H1 (cell line): ENCODE measurements at regions not wholly inside any gene's neighbourhood (a gene's known extent, or its start where the extent isn't known, plus 50 kb on each side); places are given as distances from the start of the nearest gene placed in this dataset.

Experiments used
- CTCF ChIA-PET: fragments of 300-600 bp; sonication (Branson Sonifier 250); formaldehyde crosslinking; loops from one replicate; lab custom pipeline; 2021; ENCODE audit not compliant: partially characterized antibody; lab: Charles Lee
- POLR2A ChIA-PET: fragments of 300-600 bp; sonication (Branson Sonifier 250); formaldehyde crosslinking; loops from one replicate; lab custom pipeline; 2021; ENCODE audit warnings: inconsistent platforms; ENCODE audit not compliant: partially characterized antibody; lab: Charles Lee
- DNase-seq, 2 experiments: peaks; one replicate each; pipeline versions ENCODE4 v3.0.0 to v3.0.0-alpha.2; 2010 to 2022; ENCODE audit warnings: low spot score in 2 of 2, low read depth in 1 of 2, mixed read lengths in 1 of 2
- FAIRE-seq: peaks from 2 replicates; lab custom pipeline; 2011; peaks lifted over from hg19 to GRCh38; lab: Jason Lieb, UNC
- H2AFZ ChIP-seq: 2 replicates; pipeline ENCODE4 v1.8.1; 2012; ENCODE audit warnings: low read length, inconsistent platforms
- H2AK5ac ChIP-seq: 2 replicates; pipeline ENCODE4 v1.6.1; 2013; ENCODE audit warnings: low read depth, low read length
- H2BK120ac ChIP-seq: replicated peaks from 2 replicates; pipeline ENCODE3; 2013; ENCODE audit warnings: low read depth, low read length, inconsistent platforms
- H2BK12ac ChIP-seq: 2 replicates; pipeline ENCODE4 v1.6.1; 2013; ENCODE audit warnings: low read depth, low read length
- H2BK15ac ChIP-seq: 2 replicates; pipeline ENCODE4 v1.6.1; 2013; ENCODE audit warnings: low read length
- H2BK20ac ChIP-seq: 2 replicates; pipeline ENCODE4 v1.6.1; 2013; ENCODE audit warnings: low read length
- H2BK5ac ChIP-seq: 2 replicates; pipeline ENCODE4 v1.6.1; 2013; ENCODE audit warnings: low read depth, low read length
- H3K14ac ChIP-seq: 2 replicates; pipeline ENCODE4 v1.6.1; 2013; ENCODE audit warnings: inconsistent platforms; ENCODE audit not compliant: insufficient read length
- H3K18ac ChIP-seq: 2 replicates; pipeline ENCODE4 v1.6.1; 2013; ENCODE audit warnings: low read length; ENCODE audit errors: extremely low read depth
- H3K23ac ChIP-seq: 2 replicates; pipeline ENCODE4 v1.6.1; 2013; ENCODE audit warnings: inconsistent platforms; ENCODE audit not compliant: insufficient read length
- H3K23me2 ChIP-seq: 2 replicates; pipeline ENCODE4 v1.6.1; 2013; ENCODE audit warnings: low read depth, low read length
- H3K27ac ChIP-seq: 2 replicates; pipeline ENCODE4 v1.6.1; 2011; ENCODE audit warnings: low read depth, low read length, inconsistent platforms
- H3K27me3 ChIP-seq, 4 experiments: replicated peaks in 1 of 4; 1 replicate in 1 of 4; 2 replicates in 3 of 4; pipeline versions ENCODE4 v1.6.1 to v1.8.1; 2011 to 2013; ENCODE audit warnings: low read length in 3 of 4, mild to moderate bottlenecking in 3 of 4, inconsistent platforms in 2 of 4, mixed read lengths in 2 of 4, moderate library complexity in 1 of 4; ENCODE audit not compliant: control insufficient read depth in 3 of 4, insufficient read depth in 3 of 4; ENCODE audit errors: extremely low read depth in 1 of 4
- H3K36me3 ChIP-seq, 4 experiments: 2 replicates each; pipeline versions ENCODE4 v1.6.1 to v1.8.1; 2011 to 2013; ENCODE audit warnings: mild to moderate bottlenecking in 4 of 4, low read length in 3 of 4, moderate library complexity in 2 of 4, control low read depth in 1 of 4, inconsistent platforms in 1 of 4; ENCODE audit not compliant: insufficient read depth in 4 of 4, control insufficient read depth in 2 of 4
- H3K4ac ChIP-seq: replicated peaks from 2 replicates; pipeline ENCODE3; 2013; ENCODE audit warnings: low read length, low read depth, mixed read lengths, inconsistent platforms; ENCODE audit not compliant: insufficient read length
- H3K4me1 ChIP-seq, 4 experiments: replicated peaks in 1 of 4; 1 replicate in 1 of 4; 2 replicates in 3 of 4; pipeline versions ENCODE4 v1.6.1 to v1.8.1; 2011 to 2013; ENCODE audit warnings: low read length in 3 of 4, inconsistent platforms in 2 of 4, mixed read lengths in 1 of 4; ENCODE audit not compliant: insufficient read depth in 4 of 4, control insufficient read depth in 3 of 4
- H3K4me2 ChIP-seq, 2 experiments: 2 replicates each; pipeline versions ENCODE4 v1.6.1 to v1.8.1; 2011 to 2013; ENCODE audit warnings: low read depth in 2 of 2, low read length in 2 of 2, control low read depth in 1 of 2, inconsistent platforms in 1 of 2, mild to moderate bottlenecking in 1 of 2; ENCODE audit not compliant: insufficient read depth in 1 of 2
- H3K4me3 ChIP-seq, 4 experiments: fragments of 200-600, 300-600 bp in 1 of 4; sonication (generic), shearing (Covaris generic), sonication (Bioruptor Twin) in 1 of 4; 2 replicates each; pipeline versions ENCODE4 v1.5.1 to v1.8.1; 2011 to 2016; ENCODE audit warnings: low read length in 4 of 4, low read depth in 3 of 4, control low read depth in 2 of 4, inconsistent platforms in 2 of 4, mild to moderate bottlenecking in 2 of 4, mixed read lengths in 1 of 4, moderate library complexity in 1 of 4; ENCODE audit not compliant: insufficient read depth in 2 of 4; ENCODE audit errors: extremely low read depth in 1 of 4
- H3K56ac ChIP-seq: replicated peaks from 2 replicates; pipeline ENCODE3; 2013; ENCODE audit warnings: low read depth, mild to moderate bottlenecking, mixed read lengths, low read length, inconsistent platforms; ENCODE audit not compliant: insufficient read length
- H3K79me1 ChIP-seq: 2 replicates; pipeline ENCODE4 v1.6.1; 2013; ENCODE audit warnings: low read depth, low read length, control low read depth
- H3K79me2 ChIP-seq, 2 experiments: 2 replicates each; pipeline versions ENCODE4 v1.6.1 to v1.8.1; 2012 to 2013; ENCODE audit warnings: low read length in 2 of 2, mild to moderate bottlenecking in 2 of 2, inconsistent platforms in 1 of 2; ENCODE audit not compliant: insufficient read depth in 2 of 2, control insufficient read depth in 1 of 2
- H3K9ac ChIP-seq, 4 experiments: replicated peaks in 1 of 4; 1 replicate in 1 of 4; 2 replicates in 3 of 4; pipeline versions ENCODE4 v1.6.1 to v1.8.1; 2011 to 2013; ENCODE audit warnings: low read depth in 3 of 4, low read length in 3 of 4, control low read depth in 2 of 4, mild to moderate bottlenecking in 2 of 4, moderate library complexity in 2 of 4, inconsistent platforms in 1 of 4; ENCODE audit errors: extremely low read depth in 1 of 4
- H3K9me3 ChIP-seq, 2 experiments: 2 replicates each; pipeline versions ENCODE4 v1.6.1 to v1.8.1; 2012 to 2013; ENCODE audit warnings: mild to moderate bottlenecking in 2 of 2, moderate library complexity in 2 of 2, control low read depth in 1 of 2, inconsistent platforms in 1 of 2, low read depth in 1 of 2, low read length in 1 of 2, mixed read lengths in 1 of 2; ENCODE audit not compliant: insufficient read depth in 2 of 2
- H4K20me1 ChIP-seq, 2 experiments: replicated peaks in 1 of 2; 2 replicates each; pipeline versions ENCODE3 to v1.8.1; 2011 to 2013; ENCODE audit warnings: inconsistent platforms in 2 of 2, low read length in 2 of 2, mild to moderate bottlenecking in 1 of 2; ENCODE audit not compliant: insufficient read depth in 2 of 2, control insufficient read depth in 1 of 2
- H4K5ac ChIP-seq: 2 replicates; pipeline ENCODE4 v1.6.1; 2013; ENCODE audit warnings: low read length, low read depth, mixed read lengths, inconsistent platforms; ENCODE audit not compliant: insufficient read length
- H4K8ac ChIP-seq: 2 replicates; pipeline ENCODE4 v1.8.0; 2013; ENCODE audit warnings: mild to moderate bottlenecking, moderate library complexity, low read length, inconsistent platforms; ENCODE audit not compliant: insufficient read depth; ENCODE audit errors: extremely low read depth
- H4K91ac ChIP-seq: replicated peaks from 2 replicates; pipeline ENCODE3; 2013; ENCODE audit warnings: low read length, mixed read lengths, inconsistent platforms; ENCODE audit not compliant: insufficient read length
- BCL11A ChIP-seq, 2 experiments: IDR thresholded peaks; one replicate each; pipeline ENCODE4 v1.6.1; 2011; ENCODE audit warnings: low read depth in 2 of 2, low read length in 2 of 2, mild to moderate bottlenecking in 2 of 2
- CREB1 ChIP-seq: IDR thresholded peaks from 2 replicates; pipeline ENCODE4 v1.6.1; 2012; ENCODE audit warnings: inconsistent platforms
- KDM4A ChIP-seq: IDR thresholded peaks from one replicate; pipeline ENCODE4 v1.7.1; 2012; ENCODE audit warnings: low read depth, mild to moderate bottlenecking, moderate library complexity, low read length, inconsistent platforms; ENCODE audit not compliant: severe bottlenecking
- KDM5A ChIP-seq: fragments of 200-600 bp; IDR thresholded peaks from 2 replicates; pipeline ENCODE4 v1.7.1; 2012; ENCODE audit warnings: mild to moderate bottlenecking, low read length, inconsistent platforms, mixed read lengths
- NANOG ChIP-seq: IDR thresholded peaks from 2 replicates; pipeline ENCODE4 v1.6.1; 2011; ENCODE audit warnings: low read length, low read depth, mild to moderate bottlenecking, inconsistent platforms; ENCODE audit not compliant: insufficient read depth, poor library complexity, severe bottlenecking
- RBBP5 ChIP-seq: IDR thresholded peaks from 2 replicates; pipeline ENCODE4 v1.7.1; 2012; ENCODE audit warnings: low read depth, mild to moderate bottlenecking, inconsistent platforms, low read length, moderate library complexity, borderline replicate concordance
- WGBS, 2 experiments: shearing (Covaris generic) in 1 of 2; methylation state at CpG; one replicate each; pipeline versions ENCODE4 v1.1.6 to v1.1.7; 2013 to 2015; ENCODE audit warnings: low lambda C conversion rate in 2 of 2, mixed read lengths in 2 of 2, inconsistent platforms in 1 of 2, low coverage in 1 of 2, missing lambda C conversion rate in 1 of 2; ENCODE audit not compliant: insufficient replicate concordance in 2 of 2, insufficient coverage in 1 of 2, insufficient read length in 1 of 2; ENCODE audit errors: extremely low coverage in 1 of 2, missing lambda C conversion rate in 1 of 2; 5-methylcytosine and 5-hydroxymethylcytosine counted together

DNA sequence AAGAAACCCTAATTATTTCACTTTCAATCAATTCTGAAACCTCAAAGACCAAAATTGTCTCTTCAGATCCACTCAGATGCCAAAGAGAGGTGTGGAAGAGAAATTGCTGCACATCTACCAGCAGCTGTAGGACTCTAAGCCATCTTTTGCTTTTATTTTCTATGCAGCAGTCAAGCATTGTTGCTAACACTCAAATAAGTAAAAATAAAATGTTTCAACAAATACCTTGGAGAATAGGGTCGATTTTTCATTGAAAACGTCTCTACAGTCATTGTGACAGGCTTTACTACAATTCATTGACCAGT lies 66.4 kb upstream of the CFAP20DC start:
- Histone ChIP-seq H4K5ac (no peak overlapping the region), H3K18ac (no peak overlapping the region), H4K91ac (no peak overlapping the region), H2BK120ac (no peak overlapping the region), H3K79me1 (no peaks in the 10 kb centered on the region), H3K4me1 (no peaks in the 10 kb centered on the region), H3K36me3 (no peaks in the 10 kb centered on the region), H4K8ac (no peak overlapping the region), H2BK5ac (no peak overlapping the region), H3K23me2 (no peaks in the 10 kb centered on the region), H3K56ac (no peak overlapping the region), H2AK5ac (no peak overlapping the region), H3K27ac (no peak overlapping the region), H3K23ac (no peak overlapping the region), H2BK15ac (no peak overlapping the region), H2AFZ (no peak overlapping the region), H3K27me3 (no peaks in the 10 kb centered on the region), H3K14ac (no peak overlapping the region), H3K79me2 (no peaks in the 10 kb centered on the region), H3K4ac (no peak overlapping the region), H2BK20ac (no peak overlapping the region), H3K9me3 (no peaks in the 10 kb centered on the region), H3K9ac (no peak overlapping the region), H3K4me2 (no peak overlapping the region), H2BK12ac (no peak overlapping the region), H4K20me1 (no peaks in the 10 kb centered on the region), H3K4me3 (no peak overlapping the region)
- ChIA-PET CTCF (no interaction called here), POLR2A (no interaction called here)
- TF ChIP-seq CREB1, result no peak
- no peak for TF ChIP-seq NANOG
- no peak for TF ChIP-seq KDM5A
- TF ChIP-seq BCL11A (IDR thresholded peaks at IDR 0.05; ENCODE audit: low read depth in 2 of 2, low read length in 2 of 2), result no peak
- TF ChIP-seq RBBP5, result no peak
- TF ChIP-seq KDM4A, result no peak
- DNase-seq, result no peak
- WGBS, 2 experiments, result 69% methylated on average over 2 of the region's 2 CpGs; no CpG with 5 or more reads in 1 of the 2 experiments
- no peak for FAIRE-seq
